Endothelial cell of umbilical vein (primary cell): ENCODE measurements at regions not wholly inside any gene's neighbourhood (a gene's known extent, or its start where the extent isn't known, plus 50 kb on each side); places are given as distances from the start of the nearest gene placed in this dataset.

Experiments used
- BruUV-seq: library from RNA; stranded (reverse); fragments of 400-500 nt; replicated peaks from 2 replicates; lab custom pipeline; 2021; lab: Mats Ljungman, UMichigan
- CTCF ChIA-PET: fragments of 300-600, 350-600 bp; sonication (Branson Sonifier 250); formaldehyde crosslinking; loops from one replicate; lab custom pipeline; 2021; ENCODE audit warnings: antibody characterized with exemption, inconsistent platforms; lab: Charles Lee
- POLR2A ChIA-PET: fragments of 300-600, 350-600 bp; sonication (Branson Sonifier 250); formaldehyde crosslinking; loops from one replicate; lab custom pipeline; 2021; ENCODE audit warnings: antibody characterized with exemption, inconsistent platforms; lab: Charles Lee
- DNase-seq: peaks from one replicate; pipeline ENCODE4 v3.0.0-alpha.2; 2011; ENCODE audit warnings: low read depth, low spot score
- FAIRE-seq: peaks from 2 replicates; lab custom pipeline; 2011; peaks lifted over from hg19 to GRCh38; lab: Jason Lieb, UNC
- H2AFZ ChIP-seq: 2 replicates; pipeline ENCODE4 v1.6.0; 2012; ENCODE audit warnings: low read depth, low read length, control low read depth, inconsistent platforms
- H3K27ac ChIP-seq: 2 replicates; pipeline ENCODE4 v1.5.1; 2011; ENCODE audit warnings: low read depth, mild to moderate bottlenecking, control low read depth, low read length, moderate library complexity; ENCODE audit not compliant: insufficient read depth
- H3K27me3 ChIP-seq, 2 experiments: 2 replicates each; pipeline versions ENCODE4 v1.6.0 to v1.6.1; 2011; ENCODE audit warnings: low read length in 2 of 2, mixed read lengths in 1 of 2; ENCODE audit not compliant: control insufficient read depth in 2 of 2, insufficient read depth in 2 of 2
- H3K36me3 ChIP-seq, 2 experiments: 2 replicates in 1 of 2; 3 replicates in 1 of 2; pipeline ENCODE4 v1.5.1; 2011; ENCODE audit warnings: low read length in 2 of 2, mild to moderate bottlenecking in 1 of 2, moderate library complexity in 1 of 2; ENCODE audit not compliant: control insufficient read depth in 2 of 2, insufficient read depth in 2 of 2; ENCODE audit errors: extremely low read depth in 1 of 2
- H3K4me1 ChIP-seq: 3 replicates; pipeline ENCODE4 v1.5.1; 2011; ENCODE audit warnings: mild to moderate bottlenecking, low read length; ENCODE audit not compliant: control insufficient read depth, insufficient read depth; ENCODE audit errors: extremely low read depth
- H3K4me2 ChIP-seq: 2 replicates; pipeline ENCODE4 v1.6.1; 2011; ENCODE audit warnings: low read length, control low read depth, mixed read lengths; ENCODE audit not compliant: insufficient read depth
- H3K4me3 ChIP-seq, 3 experiments: fragments of 200-600 bp in 1 of 3; sonication (generic), shearing (Covaris generic) in 1 of 3; replicated peaks in 1 of 3; 2 replicates each; pipeline ENCODE4 v1.5.1; 2011 to 2016; ENCODE audit warnings: control low read depth in 3 of 3, low read length in 3 of 3, mild to moderate bottlenecking in 2 of 3, inconsistent platforms in 1 of 3, low read depth in 1 of 3, moderate library complexity in 1 of 3; ENCODE audit not compliant: insufficient read depth in 1 of 3
- H3K79me2 ChIP-seq: 2 replicates; pipeline ENCODE4 v1.6.0; 2012; ENCODE audit warnings: low read length, inconsistent platforms; ENCODE audit not compliant: control insufficient read depth, insufficient read depth
- H3K9ac ChIP-seq: replicated peaks from 2 replicates; pipeline ENCODE3; 2011; ENCODE audit warnings: low read length, control low read depth; ENCODE audit not compliant: insufficient read depth; ENCODE audit errors: extremely low read depth
- H3K9me1 ChIP-seq: replicated peaks from 3 replicates; pipeline ENCODE4 v1.6.0; 2011; ENCODE audit warnings: mild to moderate bottlenecking, low read length; ENCODE audit not compliant: control insufficient read depth, insufficient read depth; ENCODE audit errors: extremely low read depth
- H3K9me3 ChIP-seq: replicated peaks from 2 replicates; pipeline ENCODE4 v1.5.1; 2012; ENCODE audit warnings: low read length, inconsistent platforms; ENCODE audit not compliant: control insufficient read depth, insufficient read depth
- H4K20me1 ChIP-seq: replicated peaks from 2 replicates; pipeline ENCODE3; 2011; ENCODE audit warnings: mild to moderate bottlenecking, low read length; ENCODE audit not compliant: control insufficient read depth, insufficient read depth; ENCODE audit errors: extremely low read depth
- CTCF ChIP-seq, 2 donors: IDR thresholded peaks; 1 replicate in 1 of 2; 2 replicates in 1 of 2; pipeline ENCODE4 v1.5.1; 2011; ENCODE audit warnings: low read length in 2 of 2, mild to moderate bottlenecking in 2 of 2, moderate library complexity in 2 of 2, control low read depth in 1 of 2, inconsistent platforms in 1 of 2, low read depth in 1 of 2; ENCODE audit not compliant: insufficient read depth in 1 of 2; ENCODE audit errors: extremely low read depth in 1 of 2
- EZH2 ChIP-seq: IDR thresholded peaks from 2 replicates; pipeline ENCODE4 v1.6.1; 2012; ENCODE audit warnings: borderline replicate concordance, low read depth, mild to moderate bottlenecking, moderate library complexity, low read length, inconsistent platforms; ENCODE audit not compliant: severe bottlenecking
- FOS ChIP-seq: IDR thresholded peaks from 2 replicates; pipeline ENCODE4 v1.6.1; 2011; ENCODE audit warnings: mild to moderate bottlenecking, low read length, moderate library complexity, borderline replicate concordance; ENCODE audit not compliant: insufficient read depth
- GATA2 ChIP-seq: IDR thresholded peaks from 2 replicates; pipeline ENCODE4 v1.7.0; 2011; ENCODE audit warnings: low read depth, mild to moderate bottlenecking, moderate library complexity, mixed read lengths, low read length; ENCODE audit not compliant: insufficient read length, insufficient read depth
- JUN ChIP-seq: IDR thresholded peaks from 2 replicates; pipeline ENCODE4 v1.6.1; 2011; ENCODE audit warnings: borderline replicate concordance, low read depth; ENCODE audit not compliant: insufficient read length, insufficient read depth
- MAX ChIP-seq: IDR thresholded peaks from 2 replicates; pipeline ENCODE4 v1.6.1; 2011; ENCODE audit not compliant: insufficient read depth, insufficient read length
- MYC ChIP-seq: IDR thresholded peaks from one replicate; pipeline ENCODE4 v1.6.1; 2011; ENCODE audit warnings: mild to moderate bottlenecking, low read depth, low read length
- POLR2A ChIP-seq: IDR thresholded peaks from 2 replicates; pipeline ENCODE4 v1.6.1; 2012; ENCODE audit warnings: low read depth, mild to moderate bottlenecking, control low read depth, low read length
- POLR2AphosphoS5 ChIP-seq: IDR thresholded peaks from 2 replicates; pipeline ENCODE4 v1.6.1; 2012; ENCODE audit warnings: low read depth, mild to moderate bottlenecking, control low read depth, low read length, moderate library complexity; ENCODE audit not compliant: insufficient read depth
- dilution Hi-C: fragments of 300-500 bp; cut with MboI; formaldehyde crosslinking; loops from one replicate; pipeline ENCODE4 v1.15.0; 2019; ENCODE audit warnings: low sequenced_read_pairs; ENCODE audit not compliant: extremely low pct_ligation_motif_present
- intact Hi-C: fragments of 100-400 bp; cut with micrococcal nuclease; formaldehyde crosslinking; loops from one replicate; pipeline ENCODE4 v1.10.0; 2022

GRCh38 chr16:54506214-54506580 lies 219.6 kb upstream of the IRX3 start:
- dilution Hi-C loops (no loop called here), intact Hi-C loops (no loop called here)
- H3K9ac ChIP-seq, result no peak overlapping the region
- FAIRE-seq, result no peak
- no peaks in the 10 kb centered on the region for H4K20me1 ChIP-seq
- no peaks in the 10 kb centered on the region for H3K9me3 ChIP-seq
- H3K36me3 ChIP-seq, result no peaks in the 10 kb centered on the region
- no peaks in the 10 kb centered on the region for H3K27me3 ChIP-seq
- BruUV-seq, result no TSS peak
- CTCF ChIA-PET, result no interaction called here
- POLR2A ChIA-PET, result no interaction called here
- no peak for DNase-seq
- H3K79me2 ChIP-seq, result no peaks in the 10 kb centered on the region
- no peak overlapping the region for H2AFZ ChIP-seq
- H3K4me1 ChIP-seq, result peaks cover 4% of the 10 kb centered on the region
- H3K9me1 ChIP-seq, result no peaks in the 10 kb centered on the region
- H3K27ac ChIP-seq, result no peak overlapping the region
- H3K4me2 ChIP-seq, result no peak overlapping the region
- TF ChIP-seq POLR2A (no peak), CTCF (IDR thresholded peaks at IDR 0.05; ENCODE audit: extremely low read depth in 1 of 2, insufficient read depth in 1 of 2, low read depth in 1 of 2, low read length in 2 of 2) (no peak), JUN (no peak), GATA2 (no peak), POLR2AphosphoS5 (no peak), MYC (no peak), EZH2 (no peak), MAX (no peak), FOS (no peak)
- H3K4me3 ChIP-seq, result no peak overlapping the region
